Tibial nerve (tissue), 4 donors: ENCODE measurements at regions not wholly inside any gene's neighbourhood (a gene's known extent, or its start where the extent isn't known, plus 50 kb on each side); places are given as distances from the start of the nearest gene placed in this dataset.

ENCODE experiments used
- DNase-seq, 2 donors: peaks; one replicate each; pipeline ENCODE4 v3.0.0-alpha.2; 2019; ENCODE audit warnings: low spot score in 2 of 2
- H3K27ac ChIP-seq, 4 donors: fragments of 200-600 bp; sonication (generic) in 3 of 4; one replicate each; pipeline ENCODE4 v1.5.1; 2017 to 2019; ENCODE audit warnings: mild to moderate bottlenecking in 1 of 4
- H3K27me3 ChIP-seq, 2 donors: fragments of 200-600 bp; sonication (generic) in 1 of 2; one replicate each; pipeline versions ENCODE4 v1.5.1 to v1.6.0; 2017 to 2019
- H3K36me3 ChIP-seq, 3 donors: fragments of 200-600 bp; sonication (generic); one replicate each; pipeline ENCODE4 v1.5.1; 2018 to 2019
- H3K4me1 ChIP-seq, 4 donors: fragments of 200-600 bp; sonication (generic) in 3 of 4; one replicate each; pipeline ENCODE4 v1.5.1; 2017 to 2019
- H3K4me3 ChIP-seq, 4 donors: fragments of 200-600 bp; sonication (generic) in 3 of 4; one replicate each; pipeline ENCODE4 v1.5.1; 2017 to 2019; ENCODE audit warnings: mild to moderate bottlenecking in 1 of 4, moderate library complexity in 1 of 4
- H3K9me3 ChIP-seq, 4 donors: fragments of 200-600 bp; sonication (generic) in 3 of 4; one replicate each; pipeline ENCODE4 v1.5.1; 2017 to 2019
- EP300 ChIP-seq, 2 donors: sonication (generic); formaldehyde crosslinking; IDR thresholded peaks; one replicate each; pipeline ENCODE4 v1.6.1; 2017; ENCODE audit warnings: antibody characterized with exemption in 2 of 2, mild to moderate bottlenecking in 1 of 2
- POLR2A ChIP-seq, 2 donors: fragments of 450-650 bp; IDR thresholded peaks; one replicate each; pipeline ENCODE4 v1.6.1; 2017; ENCODE audit warnings: antibody characterized with exemption in 2 of 2, mild to moderate bottlenecking in 2 of 2, moderate library complexity in 2 of 2
- WGBS, 2 donors: methylation state at CpG; one replicate each; pipeline ENCODE4 v1.1.5; 2018; 5-methylcytosine and 5-hydroxymethylcytosine counted together
- TF ChIP-seq, protein P1 (sequence below), 5 experiments: fragments of 200-600 bp in 3 of 5; fragments of 450-650 bp in 2 of 5; sonication (generic) in 3 of 5; IDR thresholded peaks; one replicate each; pipeline ENCODE4 v1.5.1; 2016 to 2019; ENCODE audit warnings: antibody characterized with exemption in 5 of 5, mild to moderate bottlenecking in 3 of 5, moderate library complexity in 2 of 5

DNA sequence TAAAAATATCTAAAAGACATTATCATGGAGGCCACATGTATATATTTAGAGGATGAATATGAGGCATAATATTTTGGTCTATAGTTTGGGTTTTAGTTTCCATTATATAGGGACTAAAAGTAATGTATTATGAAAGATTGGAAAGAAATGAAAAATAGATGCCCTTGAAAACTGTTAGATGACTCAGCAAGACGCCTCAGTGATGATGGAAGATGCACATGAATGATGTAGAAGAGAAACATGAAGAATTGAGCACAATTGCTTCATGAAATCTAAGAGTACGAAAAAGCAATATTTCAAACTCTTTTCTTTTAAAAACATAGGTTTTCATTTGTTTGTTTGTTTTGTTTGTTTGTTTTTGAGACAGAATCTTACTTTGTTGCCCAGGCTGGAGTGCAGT lies 89.8 kb downstream of the ARL4A start:
- Histone ChIP-seq H3K27me3 (no peaks in the 10 kb centered on the region), H3K4me3 (no peak overlapping the region), H3K9me3 (no peaks in the 10 kb centered on the region), H3K27ac (no peak overlapping the region), H3K4me1 (no peaks in the 10 kb centered on the region), H3K36me3 (no peaks in the 10 kb centered on the region)
- no peak for TF ChIP-seq POLR2A (IDR thresholded peaks at IDR 0.05)
- TF ChIP-seq EP300 (IDR thresholded peaks at IDR 0.05) = no peak
- TF ChIP-seq, protein P1, sequence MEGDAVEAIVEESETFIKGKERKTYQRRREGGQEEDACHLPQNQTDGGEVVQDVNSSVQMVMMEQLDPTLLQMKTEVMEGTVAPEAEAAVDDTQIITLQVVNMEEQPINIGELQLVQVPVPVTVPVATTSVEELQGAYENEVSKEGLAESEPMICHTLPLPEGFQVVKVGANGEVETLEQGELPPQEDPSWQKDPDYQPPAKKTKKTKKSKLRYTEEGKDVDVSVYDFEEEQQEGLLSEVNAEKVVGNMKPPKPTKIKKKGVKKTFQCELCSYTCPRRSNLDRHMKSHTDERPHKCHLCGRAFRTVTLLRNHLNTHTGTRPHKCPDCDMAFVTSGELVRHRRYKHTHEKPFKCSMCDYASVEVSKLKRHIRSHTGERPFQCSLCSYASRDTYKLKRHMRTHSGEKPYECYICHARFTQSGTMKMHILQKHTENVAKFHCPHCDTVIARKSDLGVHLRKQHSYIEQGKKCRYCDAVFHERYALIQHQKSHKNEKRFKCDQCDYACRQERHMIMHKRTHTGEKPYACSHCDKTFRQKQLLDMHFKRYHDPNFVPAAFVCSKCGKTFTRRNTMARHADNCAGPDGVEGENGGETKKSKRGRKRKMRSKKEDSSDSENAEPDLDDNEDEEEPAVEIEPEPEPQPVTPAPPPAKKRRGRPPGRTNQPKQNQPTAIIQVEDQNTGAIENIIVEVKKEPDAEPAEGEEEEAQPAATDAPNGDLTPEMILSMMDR (IDR thresholded peaks at IDR 0.05) = no peak
- 90 to 96% methylated on average over 2 of the region's 2 CpGs for WGBS, 2 donors
- DNase-seq = no peak

- Histone ChIP-seq H3K4me1 (no peaks in the 10 kb centered on the region), H3K4me3 (no peak overlapping the region), H3K27ac (no peak overlapping the region), H3K36me3 (no peaks in the 10 kb centered on the region), H3K9me3 (no peaks in the 10 kb centered on the region), H3K27me3 (no peaks in the 10 kb centered on the region)
- no peak for DNase-seq
- 49 to 51% methylated on average over 3 of the region's 3 CpGs for WGBS, 2 donors
- TF ChIP-seq, protein P1 (IDR thresholded peaks at IDR 0.05) = no peak
- no peak for TF ChIP-seq POLR2A (IDR thresholded peaks at IDR 0.05)
- no peak for TF ChIP-seq EP300 (IDR thresholded peaks at IDR 0.05)
These were observed 92.5 kb downstream of the ARL4A start for GRCh38 chr7:12779947-12780346.

- Histone ChIP-seq H3K9me3 (no peaks in the 10 kb centered on the region), H3K27ac (no peak overlapping the region), H3K4me3 (no peak overlapping the region), H3K4me1 (no peaks in the 10 kb centered on the region), H3K27me3 (no peaks in the 10 kb centered on the region), H3K36me3 (no peaks in the 10 kb centered on the region)
- no peak for DNase-seq
- TF ChIP-seq POLR2A (IDR thresholded peaks at IDR 0.05) = no peak
- TF ChIP-seq EP300 (IDR thresholded peaks at IDR 0.05) = no peak
- TF ChIP-seq, protein P1 (IDR thresholded peaks at IDR 0.05) = no peak
- 17 to 19% methylated on average over 1 of the region's 1 CpG for WGBS, 2 donors
These were observed 96.1 kb downstream of the ARL4A start for GRCh38 chr7:12783421-12784095.

- Histone ChIP-seq H3K9me3 (no peaks in the 10 kb centered on the region), H3K27ac (no peak overlapping the region), H3K36me3 (no peaks in the 10 kb centered on the region), H3K4me1 (no peaks in the 10 kb centered on the region), H3K27me3 (no peaks in the 10 kb centered on the region), H3K4me3 (no peak overlapping the region)
- 73 to 75% methylated on average over 4 of the region's 4 CpGs for whole genome bisulfite sequencing, 2 donors
- TF ChIP-seq, protein P1 (IDR thresholded peaks at IDR 0.05) = no peak
- TF ChIP-seq POLR2A (IDR thresholded peaks at IDR 0.05) = no peak
- no peak for TF ChIP-seq EP300 (IDR thresholded peaks at IDR 0.05)
- DNase-seq = no peak
These were observed 98.0 kb downstream of the ARL4A start for GRCh38 chr7:12785473-12785872.

DNA sequence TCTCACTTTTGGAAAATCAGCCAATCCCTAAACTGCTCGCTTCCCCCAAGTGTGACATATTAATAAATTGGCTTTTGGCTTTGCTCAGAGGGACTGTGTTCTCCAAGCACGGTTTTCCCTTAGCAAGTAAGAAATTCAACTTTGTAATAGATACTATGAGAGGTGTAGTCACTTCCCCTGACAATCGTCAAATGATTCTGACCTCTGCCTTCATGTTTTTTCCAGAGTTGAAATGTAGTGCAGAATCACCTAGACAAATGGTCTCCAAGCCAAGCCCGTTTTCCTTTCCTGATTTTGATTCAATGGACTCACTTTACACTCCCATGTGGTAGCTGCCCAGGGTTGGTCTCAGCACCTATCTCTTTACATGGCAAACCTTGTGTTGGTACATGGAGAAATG lies 99.1 kb downstream of the ARL4A start:
- H3K4me1 ChIP-seq = no peaks in the 10 kb centered on the region
- no peak for DNase-seq
- no peak overlapping the region for H3K27ac ChIP-seq
- TF ChIP-seq, protein P1 (IDR thresholded peaks at IDR 0.05) = no peak
- TF ChIP-seq POLR2A (IDR thresholded peaks at IDR 0.05) (no peak), EP300 (IDR thresholded peaks at IDR 0.05) (no peak)
- no peak overlapping the region for H3K4me3 ChIP-seq
- no peaks in the 10 kb centered on the region for H3K27me3 ChIP-seq
- WGBS, 2 donors = 80 to 84% methylated on average over 4 of the region's 4 CpGs
- no peaks in the 10 kb centered on the region for H3K36me3 ChIP-seq
- no peaks in the 10 kb centered on the region for H3K9me3 ChIP-seq
